ENCODE measurements at regions not wholly inside any gene's neighbourhood (a gene's known extent, or its start where the extent isn't known, plus 50 kb on each side); places are given as distances from the start of the nearest gene placed in this dataset.

GRCh38 chr17:77304746-77305473 lies 164.1 kb downstream of the SEC14L1 start (continued):
- TF ChIP-seq RBM39 (IDR thresholded peaks at IDR 0.05; ENCODE audit: low read depth, low read length, poor library complexity, severe bottlenecking), result no peak
- TF ChIP-seq NFE2L1 (CRISPR knock-in tag; IDR thresholded peaks at IDR 0.05; ENCODE audit: borderline replicate concordance), result no peak
- no peak for TF ChIP-seq SMARCE1 (IDR thresholded peaks at IDR 0.05; ENCODE audit: borderline replicate concordance)
- TF ChIP-seq ZBTB20 (CRISPR knock-in tag; IDR thresholded peaks at IDR 0.05; ENCODE audit: borderline replicate concordance, low read depth), result no peak; the same call in 1 of the 2 replicates
- no peak for TF ChIP-seq ZSCAN31 (CRISPR knock-in tag; IDR thresholded peaks at IDR 0.05; ENCODE audit: low read depth)
- no peak for TF ChIP-seq MLLT10 (CRISPR knock-in tag; IDR thresholded peaks at IDR 0.05)
- TF ChIP-seq ATF5 (CRISPR knock-in tag; IDR thresholded peaks at IDR 0.05; ENCODE audit: low read depth), result no peak
- no peak for TF ChIP-seq CHCHD3 (CRISPR knock-in tag; IDR thresholded peaks at IDR 0.05)
- no peak for TF ChIP-seq ZNF879 (CRISPR knock-in tag; IDR thresholded peaks at IDR 0.05)
- no peak; the same call in 1 of the 2 replicates for TF ChIP-seq POLR2AphosphoS5 (IDR thresholded peaks at IDR 0.05; ENCODE audit: low read depth, low read length)
- no peak for TF ChIP-seq REXO4 (CRISPR knock-in tag; IDR thresholded peaks at IDR 0.05; ENCODE audit: borderline replicate concordance)
- TF ChIP-seq ZNF564 (CRISPR knock-in tag; IDR thresholded peaks at IDR 0.05), result no peak
- no peak for TF ChIP-seq NFE2L2 (IDR thresholded peaks at IDR 0.05; ENCODE audit: low read length)
- TF ChIP-seq ZBTB4 (CRISPR knock-in tag; IDR thresholded peaks at IDR 0.05; ENCODE audit: borderline replicate concordance), result peak; percentile 45; the same call in 1 of the 2 replicates
- TF ChIP-seq ZNF577 (CRISPR knock-in tag; IDR thresholded peaks at IDR 0.05; ENCODE audit: borderline replicate concordance, low read depth), result no peak
- TF ChIP-seq ZNF180 (CRISPR knock-in tag; IDR thresholded peaks at IDR 0.05; ENCODE audit: borderline replicate concordance, low read depth), result no peak
- TF ChIP-seq HNF1A (IDR thresholded peaks at IDR 0.05; ENCODE audit: low read depth), result no peak
- peak; percentile 75; the same call in 1 of the 2 replicates for TF ChIP-seq HNF1A (CRISPR knock-in tag; IDR thresholded peaks at IDR 0.05; ENCODE audit: borderline replicate concordance)
- no peak for TF ChIP-seq TBP (CRISPR knock-in tag; IDR thresholded peaks at IDR 0.05)
- TF ChIP-seq DMTF1 (CRISPR knock-in tag; IDR thresholded peaks at IDR 0.05), result no peak

Measured in HepG2 (cell line).